IMR-90 (cell line): ENCODE measurements at regions not wholly inside any gene's neighbourhood (a gene's known extent, or its start where the extent isn't known, plus 50 kb on each side); places are given as distances from the start of the nearest gene placed in this dataset.

Experiments
- ATAC-seq: fragments of 200-7000 bp; cut with Tn5 transposase; 2 replicates; pipeline ENCODE4 v1.9.1; 2020; ENCODE audit warnings: low read depth, mild to moderate bottlenecking, moderate library complexity
- BruUV-seq: library from RNA; stranded (reverse); fragments of 400-500 nt; replicated peaks from 2 replicates; lab custom pipeline; 2021; lab: Mats Ljungman, UMichigan
- CTCF ChIA-PET: fragments of 300-600 bp; formaldehyde crosslinking; extraction: SDS; loops from one replicate; lab custom pipeline; 2021; ENCODE audit warnings: antibody characterized with exemption; lab: Yijun Ruan, JAX
- POLR2A ChIA-PET: fragments of 300-600 bp; sonication (Branson Sonifier 250); formaldehyde crosslinking; loops from one replicate; lab custom pipeline; 2022; ENCODE audit warnings: antibody characterized with exemption; ENCODE audit not compliant: unreplicated experiment; lab: Charles Lee
- DNase-seq: peaks from one replicate; pipeline ENCODE4 v3.0.0; 2013
- H2AFZ ChIP-seq: replicated peaks from 2 replicates; pipeline ENCODE3; 2013; ENCODE audit warnings: low read length, mild to moderate bottlenecking; ENCODE audit not compliant: poor library complexity
- H2AK5ac ChIP-seq: 2 replicates; pipeline ENCODE4 v1.6.1; 2013; ENCODE audit warnings: low read depth, low read length, inconsistent platforms
- H2AK9ac ChIP-seq: replicated peaks from 2 replicates; pipeline ENCODE3; 2013; ENCODE audit warnings: mild to moderate bottlenecking, low read depth, low read length, moderate library complexity; ENCODE audit not compliant: poor library complexity
- H2BK120ac ChIP-seq: 2 replicates; pipeline ENCODE4 v1.6.1; 2013; ENCODE audit warnings: low read depth, low read length, inconsistent platforms
- H2BK15ac ChIP-seq: 3 replicates; pipeline ENCODE4 v1.6.1; 2013; ENCODE audit warnings: low read depth, low read length, inconsistent platforms
- H2BK20ac ChIP-seq: 2 replicates; pipeline ENCODE4 v1.6.1; 2013; ENCODE audit warnings: low read depth, mild to moderate bottlenecking, inconsistent platforms, low read length, moderate library complexity
- H2BK5ac ChIP-seq: 2 replicates; pipeline ENCODE4 v1.6.1; 2013; ENCODE audit warnings: mild to moderate bottlenecking, low read depth, low read length, inconsistent platforms; ENCODE audit not compliant: poor library complexity, severe bottlenecking
- H3K14ac ChIP-seq: replicated peaks from 2 replicates; pipeline ENCODE4 v1.6.1; 2013; ENCODE audit warnings: low read depth, low read length, inconsistent platforms
- H3K18ac ChIP-seq: 2 replicates; pipeline ENCODE4 v1.6.1; 2013; ENCODE audit warnings: low read depth, low read length, control low read depth
- H3K23ac ChIP-seq: 2 replicates; pipeline ENCODE4 v1.6.1; 2013; ENCODE audit warnings: low read depth, low read length, inconsistent platforms
- H3K27ac ChIP-seq: 2 replicates; pipeline ENCODE4 v1.5.1; 2013; ENCODE audit warnings: mild to moderate bottlenecking, control low read depth, low read length; ENCODE audit not compliant: insufficient read depth
- H3K27me3 ChIP-seq: 2 replicates; pipeline ENCODE4 v1.6.1; 2013; ENCODE audit warnings: low read length; ENCODE audit not compliant: control insufficient read depth, insufficient read depth
- H3K36me3 ChIP-seq: 2 replicates; pipeline ENCODE4 v1.6.1; 2013; ENCODE audit warnings: low read length, mixed read lengths; ENCODE audit not compliant: control insufficient read depth, insufficient read depth
- H3K4ac ChIP-seq: 2 replicates; pipeline ENCODE4 v1.6.1; 2013; ENCODE audit warnings: low read depth, low read length, inconsistent platforms
- H3K4me1 ChIP-seq: 2 replicates; pipeline ENCODE4 v1.6.1; 2013; ENCODE audit warnings: low read length, mixed read lengths; ENCODE audit not compliant: control insufficient read depth, insufficient read depth
- H3K4me2 ChIP-seq: 2 replicates; pipeline ENCODE4 v1.6.1; 2013; ENCODE audit warnings: low read depth, mild to moderate bottlenecking, control low read depth, low read length, moderate library complexity
- H3K4me3 ChIP-seq: 2 replicates; pipeline ENCODE4 v1.5.1; 2013; ENCODE audit warnings: low read depth, mild to moderate bottlenecking, control low read depth, low read length, moderate library complexity; ENCODE audit not compliant: insufficient read depth
- H3K56ac ChIP-seq: 2 replicates; pipeline ENCODE4 v1.6.1; 2013; ENCODE audit warnings: low read length, inconsistent platforms; ENCODE audit not compliant: insufficient read depth; ENCODE audit errors: extremely low read depth
- H3K79me1 ChIP-seq, 2 experiments: 2 replicates each; pipeline ENCODE4 v1.6.1; 2013; ENCODE audit warnings: low read length in 2 of 2, inconsistent platforms in 1 of 2, low read depth in 1 of 2
- H3K9ac ChIP-seq: 2 replicates; pipeline ENCODE4 v1.6.1; 2013; ENCODE audit warnings: low read depth, low read length, control low read depth
- H3K9me1 ChIP-seq: 2 replicates; pipeline ENCODE4 v1.6.1; 2013; ENCODE audit warnings: low read length, inconsistent platforms; ENCODE audit not compliant: insufficient read depth
- H3K9me3 ChIP-seq: 2 replicates; pipeline ENCODE4 v1.6.1; 2013; ENCODE audit warnings: low read length; ENCODE audit not compliant: control insufficient read depth, insufficient read depth
- H4K20me1 ChIP-seq: 2 replicates; pipeline ENCODE4 v1.6.1; 2013; ENCODE audit warnings: low read length, inconsistent platforms; ENCODE audit not compliant: insufficient read depth
- H4K5ac ChIP-seq: 2 replicates; pipeline ENCODE4 v1.6.1; 2013; ENCODE audit warnings: mild to moderate bottlenecking, low read depth, low read length, control low read depth
- H4K8ac ChIP-seq, 2 experiments: 2 replicates each; pipeline ENCODE4 v1.6.1; 2013; ENCODE audit warnings: low read depth in 2 of 2, low read length in 2 of 2, control low read depth in 1 of 2, inconsistent platforms in 1 of 2
- H4K91ac ChIP-seq: 2 replicates; pipeline ENCODE4 v1.6.1; 2013; ENCODE audit warnings: low read depth, low read length, inconsistent platforms; ENCODE audit not compliant: insufficient read depth
- BHLHE40 ChIP-seq: fragments of 150-350 bp; IDR thresholded peaks from 2 replicates; pipeline ENCODE4 v1.6.1; 2016; ENCODE audit warnings: mild to moderate bottlenecking, low read depth, low read length
- CEBPB ChIP-seq: IDR thresholded peaks from 2 replicates; pipeline ENCODE4 v1.6.1; 2012; ENCODE audit warnings: low read depth, low read length, improper control_type of control experiment
- CHD1 ChIP-seq: IDR thresholded peaks from 2 replicates; pipeline ENCODE4 v1.6.1; 2012; ENCODE audit warnings: low read depth, low read length, improper control_type of control experiment
- CTCF ChIP-seq: conservative IDR thresholded peaks from 2 replicates; pipeline ENCODE4 v1.5.1; 2012; ENCODE audit warnings: mild to moderate bottlenecking, low read depth, low read length, improper control_type of control experiment
- ELK1 ChIP-seq: fragments of 150-350 bp; IDR thresholded peaks from 2 replicates; pipeline ENCODE4 v1.6.1; 2016; ENCODE audit warnings: low read depth, mild to moderate bottlenecking, low read length, moderate library complexity, borderline replicate concordance
- FOS ChIP-seq: fragments of 150-350 bp; IDR thresholded peaks from 2 replicates; pipeline ENCODE4 v1.6.1; 2016; ENCODE audit warnings: low read depth, low read length
- MAFK ChIP-seq: IDR thresholded peaks from 2 replicates; pipeline ENCODE4 v1.6.1; 2012; ENCODE audit warnings: low read depth, low read length, improper control_type of control experiment
- MAZ ChIP-seq: IDR thresholded peaks from 2 replicates; pipeline ENCODE4 v1.6.1; 2012; ENCODE audit warnings: low read depth, mild to moderate bottlenecking, low read length, improper control_type of control experiment, moderate library complexity, borderline replicate concordance
- NFE2L2 ChIP-seq: fragments of 150-350 bp; IDR thresholded peaks from 2 replicates; pipeline ENCODE4 v1.6.1; 2016; ENCODE audit warnings: low read depth, mild to moderate bottlenecking, low read length
- POLR2A ChIP-seq: IDR thresholded peaks from 2 replicates; pipeline ENCODE4 v1.6.1; 2012; ENCODE audit warnings: mild to moderate bottlenecking, low read depth, low read length
- RAD21 ChIP-seq: IDR thresholded peaks from 2 replicates; pipeline ENCODE4 v1.6.1; 2012; ENCODE audit warnings: low read length, improper control_type of control experiment
- RCOR1 ChIP-seq: IDR thresholded peaks from 2 replicates; pipeline ENCODE4 v1.6.1; 2012; ENCODE audit warnings: mild to moderate bottlenecking, low read length, improper control_type of control experiment; ENCODE audit not compliant: insufficient replicate concordance
- RFX5 ChIP-seq: IDR thresholded peaks from 2 replicates; pipeline ENCODE4 v1.8.0; 2012; ENCODE audit warnings: low read depth, mild to moderate bottlenecking, low read length, moderate library complexity
- SMC3 ChIP-seq: fragments of 150-350 bp; IDR thresholded peaks from 2 replicates; pipeline ENCODE4 v1.6.1; 2016; ENCODE audit warnings: low read depth, mild to moderate bottlenecking, antibody characterized with exemption, low read length, moderate library complexity
- USF2 ChIP-seq: fragments of 150-350 bp; IDR thresholded peaks from 2 replicates; pipeline ENCODE4 v1.6.1; 2017; ENCODE audit warnings: mild to moderate bottlenecking, antibody characterized with exemption, low read length, low read depth
- WGBS, 2 experiments: methylation state at CpG; one replicate each; pipeline versions ENCODE4 v1.1.5 to v1.1.7; 2013; ENCODE audit warnings: missing lambda C conversion rate in 2 of 2; ENCODE audit not compliant: insufficient read length in 1 of 2; ENCODE audit errors: extremely low coverage in 2 of 2; 5-methylcytosine and 5-hydroxymethylcytosine counted together
- dilution Hi-C: fragments of 300-500 bp; cut with HindIII; formaldehyde crosslinking; loops from one replicate; pipeline ENCODE4 v1.14.3; 2018; ENCODE audit warnings: low sequenced_read_pairs; ENCODE audit not compliant: unreplicated experiment
- in situ Hi-C: fragments of 300-500 bp; cut with MboI; formaldehyde crosslinking; loops from 3 replicates; pipeline ENCODE4 v1.14.3; 2019; ENCODE audit warnings: low sequenced_read_pairs, inconsistent platforms, mixed read lengths
- intact Hi-C: fragments of 100-400 bp; cut with micrococcal nuclease; formaldehyde crosslinking; loops from 2 replicates; pipeline ENCODE4 v1.10.0; 2022

GRCh38 chr6:92180090-92180489 lies 1239.3 kb downstream of the EPHA7 start:
- Histone ChIP-seq H2AK9ac (no peak overlapping the region), H4K8ac (no peak overlapping the region), H4K20me1 (no peaks in the 10 kb centered on the region), H2BK20ac (no peak overlapping the region), H3K9me3 (no peaks in the 10 kb centered on the region), H4K5ac (no peak overlapping the region), H3K4me1 (no peaks in the 10 kb centered on the region), H3K4me2 (no peak overlapping the region), H3K36me3 (no peaks in the 10 kb centered on the region), H2BK120ac (no peak overlapping the region), H2AK5ac (no peak overlapping the region), H3K9me1 (no peaks in the 10 kb centered on the region), H2AFZ (no peak overlapping the region), H3K27me3 (no peaks in the 10 kb centered on the region), H3K4ac (no peak overlapping the region), H4K91ac (no peak overlapping the region), H3K18ac (no peak overlapping the region), H3K9ac (no peak overlapping the region), H3K56ac (no peak overlapping the region), H2BK5ac (no peak overlapping the region), H3K14ac (no peak overlapping the region), H3K27ac (no peak overlapping the region), H3K23ac (no peak overlapping the region), H3K4me3 (no peak overlapping the region), H3K79me1 (no peaks in the 10 kb centered on the region), H2BK15ac (no peak overlapping the region)
- TF ChIP-seq MAZ (no peak), CHD1 (no peak), NFE2L2 (no peak), ELK1 (no peak), USF2 (no peak), RAD21 (no peak), RFX5 (no peak), BHLHE40 (no peak), MAFK (no peak), FOS (no peak), POLR2A (no peak), CTCF (no peak), CEBPB (no peak), RCOR1 (no peak), SMC3 (no peak)
- DNase-seq (no peak), ATAC-seq (no peak)
- dilution Hi-C loops: no loop called here
- BruUV-seq: no TSS peak
- intact Hi-C loops: no loop called here
- 100% methylated on average over 1 of the region's 2 CpGs; no CpG with 5 or more reads in 1 of the 2 experiments for WGBS, 2 experiments
- POLR2A ChIA-PET: no interaction called here
- in situ Hi-C loops: no loop called here
- CTCF ChIA-PET: no interaction called here
